HepG2 (cell line): ENCODE measurements at regions not wholly inside any gene's neighbourhood (a gene's known extent, or its start where the extent isn't known, plus 50 kb on each side); places are given as distances from the start of the nearest gene placed in this dataset.

Experiments used
- ATAC-seq: fragments of 200-7000 bp; cut with Tn5 transposase; 3 replicates; pipeline ENCODE4 v1.9.1; 2020; ENCODE audit warnings: mild to moderate bottlenecking, moderate library complexity
- BruUV-seq: library from RNA; stranded (reverse); fragments of 400-500 nt; replicated peaks from 2 replicates; lab custom pipeline; 2021; lab: Mats Ljungman, UMichigan
- CTCF ChIA-PET: fragments of 300-600 bp; formaldehyde crosslinking; extraction: SDS; loops from one replicate; lab custom pipeline; 2021; ENCODE audit warnings: low total read pairs, inconsistent platforms, low intra/inter-chr PET ratio; lab: Yijun Ruan, JAX
- POLR2A ChIA-PET: fragments of 350-600 bp; sonication (Branson Sonifier 250); formaldehyde crosslinking; loops from one replicate; lab custom pipeline; 2020; ENCODE audit warnings: antibody characterized with exemption, inconsistent platforms; lab: Yijun Ruan, JAX
- DNase-seq: peaks from one replicate; pipeline ENCODE4 v3.0.0-alpha.2; 2015; ENCODE audit warnings: low spot score
- FAIRE-seq: peaks from 3 replicates; lab custom pipeline; 2011; peaks lifted over from hg19 to GRCh38; lab: Jason Lieb, UNC
- H2AFZ ChIP-seq: one replicate; pipeline ENCODE4 v1.6.1; 2011; ENCODE audit warnings: low read length, inconsistent platforms
- H3K27ac ChIP-seq: fragments of 300-600 bp; 3 replicates; pipeline ENCODE4 v1.8.0; 2011; ENCODE audit warnings: mixed run types, mild to moderate bottlenecking, mixed read lengths, low read length, inconsistent platforms; ENCODE audit not compliant: insufficient read depth; ENCODE audit errors: extremely low read length
- H3K27me3 ChIP-seq, 2 experiments: fragments of 200-600 bp in 1 of 2; 2 replicates in 1 of 2; 3 replicates in 1 of 2; pipeline versions ENCODE4 v1.6.0 to v1.8.0; 2011; ENCODE audit warnings: low read length in 2 of 2, mild to moderate bottlenecking in 2 of 2, moderate library complexity in 2 of 2, inconsistent platforms in 1 of 2; ENCODE audit not compliant: insufficient read depth in 2 of 2, control insufficient read depth in 1 of 2
- H3K36me3 ChIP-seq, 2 experiments: fragments of 200-600 bp in 1 of 2; replicated peaks in 1 of 2; 2 replicates in 1 of 2; 3 replicates in 1 of 2; pipeline versions ENCODE4 v1.5.1 to v1.8.0; 2011; ENCODE audit warnings: low read length in 2 of 2, inconsistent platforms in 1 of 2; ENCODE audit not compliant: insufficient read depth in 2 of 2, control insufficient read depth in 1 of 2
- H3K4me1 ChIP-seq: 2 replicates; pipeline ENCODE4 v1.5.1; 2012; ENCODE audit warnings: low read length, inconsistent platforms; ENCODE audit not compliant: insufficient read depth
- H3K4me2 ChIP-seq: 2 replicates; pipeline ENCODE4 v1.6.0; 2011; ENCODE audit warnings: low read depth, low read length, inconsistent platforms
- H3K4me3 ChIP-seq, 3 experiments: fragments of 200-600 bp in 1 of 3; sonication (generic), shearing (Covaris generic) in 1 of 3; replicated peaks in 1 of 3; 2 replicates each; pipeline ENCODE4 v1.5.1; 2011 to 2016; ENCODE audit warnings: low read length in 3 of 3, inconsistent platforms in 2 of 3, low read depth in 2 of 3, mild to moderate bottlenecking in 2 of 3, control low read depth in 1 of 3, mixed read lengths in 1 of 3; ENCODE audit not compliant: insufficient read depth in 1 of 3
- H3K79me2 ChIP-seq: one replicate; pipeline ENCODE4 v1.6.1; 2011; ENCODE audit warnings: low read length, inconsistent platforms; ENCODE audit not compliant: insufficient read depth
- H3K9ac ChIP-seq: 2 replicates; pipeline ENCODE4 v1.6.0; 2011; ENCODE audit warnings: mild to moderate bottlenecking, low read depth, low read length, inconsistent platforms; ENCODE audit not compliant: insufficient read depth
- H3K9me3 ChIP-seq: 2 replicates; pipeline ENCODE4 v1.5.1; 2012; ENCODE audit warnings: mild to moderate bottlenecking, low read length
- H4K20me1 ChIP-seq: 2 replicates; pipeline ENCODE4 v1.6.0; 2011; ENCODE audit warnings: inconsistent platforms, mild to moderate bottlenecking, low read length, moderate library complexity; ENCODE audit not compliant: insufficient read depth
- ASH2L ChIP-seq: fragments of 300-600, 200-600 bp; sonication (generic); IDR thresholded peaks from 2 replicates; pipeline ENCODE4 v1.7.0; 2017; ENCODE audit warnings: low read depth, mild to moderate bottlenecking, moderate library complexity, mixed read lengths, low read length; ENCODE audit not compliant: insufficient read length
- CTCF ChIP-seq: sonication (generic); formaldehyde crosslinking; IDR thresholded peaks from 2 replicates; pipeline ENCODE4 v1.5.0; 2020; ENCODE audit warnings: mild to moderate bottlenecking, missing genetic modification reagents, moderate library complexity
- FOXK1 ChIP-seq: sonication (generic); formaldehyde crosslinking; IDR thresholded peaks from 2 replicates; pipeline ENCODE4 v1.4.0; 2020; ENCODE audit warnings: low read depth, missing genetic modification reagents, borderline replicate concordance
- IKZF4 ChIP-seq: sonication (generic); formaldehyde crosslinking; IDR thresholded peaks from 2 replicates; pipeline ENCODE4 v1.5.1; 2020; ENCODE audit warnings: borderline replicate concordance, mild to moderate bottlenecking, low read depth, missing genetic modification reagents; ENCODE audit errors: not compliant biosample characterization
- KDM5A ChIP-seq: fragments of 200-600 bp; sonication (generic); IDR thresholded peaks from 2 replicates; pipeline ENCODE4 v1.7.0; 2018; ENCODE audit warnings: antibody characterized with exemption, mild to moderate bottlenecking, low read length, borderline replicate concordance
- KLF13 ChIP-seq: sonication (generic); formaldehyde crosslinking; IDR thresholded peaks from 2 replicates; pipeline ENCODE4 v1.4.0; 2020; ENCODE audit warnings: mild to moderate bottlenecking, missing genetic modification reagents
- KLF16 ChIP-seq, 2 experiments: sonication (generic) in 1 of 2; formaldehyde crosslinking in 1 of 2; IDR thresholded peaks; 2 replicates each; pipeline versions ENCODE4 v1.6.1 to v1.8.0; 2016 to 2023; ENCODE audit warnings: missing genetic modification reagents in 2 of 2, missing compliant biosample characterization in 1 of 2
- MBD4 ChIP-seq: IDR thresholded peaks from 2 replicates; pipeline ENCODE4 v1.6.1; 2012; ENCODE audit warnings: low read length, inconsistent platforms, borderline replicate concordance
- SIX4 ChIP-seq: sonication (generic); formaldehyde crosslinking; IDR thresholded peaks from 2 replicates; pipeline ENCODE4 v1.4.0; 2020; ENCODE audit warnings: missing genetic modification reagents
- ZBTB46 ChIP-seq: sonication (generic); formaldehyde crosslinking; IDR thresholded peaks from 2 replicates; pipeline ENCODE4 v1.4.0; 2020; ENCODE audit warnings: mild to moderate bottlenecking, missing genetic modification reagents, borderline replicate concordance
- ZBTB7B ChIP-seq: sonication (generic); formaldehyde crosslinking; IDR thresholded peaks from 2 replicates; pipeline ENCODE4 v1.4.0; 2020; ENCODE audit warnings: missing genetic modification reagents
- ZFP62 ChIP-seq: sonication (generic); formaldehyde crosslinking; IDR thresholded peaks from 2 replicates; pipeline ENCODE4 v1.4.0; 2020; ENCODE audit warnings: missing genetic modification reagents
- ZNF329 ChIP-seq: sonication (generic); formaldehyde crosslinking; IDR thresholded peaks from 2 replicates; pipeline ENCODE4 v1.9.0; 2021; ENCODE audit warnings: low read depth, mild to moderate bottlenecking, missing genetic modification reagents
- ZNF33B ChIP-seq: sonication (generic); formaldehyde crosslinking; IDR thresholded peaks from 2 replicates; pipeline ENCODE4 v1.5.1; 2020; ENCODE audit warnings: mild to moderate bottlenecking, missing genetic modification reagents
- ZNF570 ChIP-seq: sonication (generic); formaldehyde crosslinking; IDR thresholded peaks from 2 replicates; pipeline ENCODE4 v1.4.0; 2020; ENCODE audit warnings: mild to moderate bottlenecking, missing genetic modification reagents, borderline replicate concordance
- WGBS: methylation state at CpG from one replicate; pipeline ENCODE4 v1.1.6; 2017; ENCODE audit warnings: low lambda C conversion rate; 5-methylcytosine and 5-hydroxymethylcytosine counted together
- in situ Hi-C: cut with HindIII; loops from 2 replicates; pipeline ENCODE4 v1.10.0; 2017; ENCODE audit warnings: low pct_unique_long_range_greater_than_20kb; ENCODE audit not compliant: extremely low pct_ligation_motif_present
- intact Hi-C: fragments of 100-400 bp; cut with micrococcal nuclease; formaldehyde crosslinking; loops from one replicate; pipeline ENCODE4 v1.10.0; 2022; ENCODE audit not compliant: unreplicated experiment
- TF ChIP-seq, protein P1 (sequence below): fragments of 450-650 bp; IDR thresholded peaks from 2 replicates; pipeline ENCODE4 v1.6.1; 2016

DNA sequence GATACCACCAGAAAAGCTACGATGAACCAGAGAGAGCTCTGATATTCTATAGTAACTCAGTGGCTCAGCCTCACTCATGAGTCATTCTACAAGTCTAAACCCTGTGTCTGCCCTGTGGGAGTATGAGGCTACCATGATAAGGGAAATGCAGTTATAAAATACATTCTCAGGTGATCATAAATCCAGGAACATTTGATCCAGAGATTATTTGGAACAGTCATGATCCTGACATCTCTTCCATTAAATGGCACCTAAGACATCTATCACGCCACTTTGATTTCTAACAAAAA is 202.6 kb upstream of the RASSF8 start:
- Histone ChIP-seq H3K4me1 (peaks cover 13% of the 10 kb centered on the region), H3K27ac (no peak overlapping the region), H2AFZ (no peak overlapping the region), H3K27me3 (no peaks in the 10 kb centered on the region), H3K4me3 (no peak overlapping the region), H3K79me2 (no peaks in the 10 kb centered on the region), H4K20me1 (no peaks in the 10 kb centered on the region), H3K9ac (no peak overlapping the region), H3K4me2 (no peak overlapping the region), H3K36me3 (no peaks in the 10 kb centered on the region), H3K9me3 (no peaks in the 10 kb centered on the region)
- no peak for DNase-seq
- ATAC-seq: no peak
- in situ Hi-C loops: no loop called here
- intact Hi-C loops: no loop called here
- no peak for TF ChIP-seq ZNF570 (CRISPR knock-in tag)
- no peak for TF ChIP-seq ZNF329
- no peak for TF ChIP-seq ZBTB7B (CRISPR knock-in tag)
- no peak for TF ChIP-seq ZBTB46 (CRISPR knock-in tag)
- TF ChIP-seq CTCF: no peak
- TF ChIP-seq KLF13 (CRISPR knock-in tag): no peak
- no peak for TF ChIP-seq IKZF4 (CRISPR knock-in tag)
- no peak for TF ChIP-seq ZNF33B (CRISPR knock-in tag)
- TF ChIP-seq FOXK1: no peak
- TF ChIP-seq, protein P1, sequence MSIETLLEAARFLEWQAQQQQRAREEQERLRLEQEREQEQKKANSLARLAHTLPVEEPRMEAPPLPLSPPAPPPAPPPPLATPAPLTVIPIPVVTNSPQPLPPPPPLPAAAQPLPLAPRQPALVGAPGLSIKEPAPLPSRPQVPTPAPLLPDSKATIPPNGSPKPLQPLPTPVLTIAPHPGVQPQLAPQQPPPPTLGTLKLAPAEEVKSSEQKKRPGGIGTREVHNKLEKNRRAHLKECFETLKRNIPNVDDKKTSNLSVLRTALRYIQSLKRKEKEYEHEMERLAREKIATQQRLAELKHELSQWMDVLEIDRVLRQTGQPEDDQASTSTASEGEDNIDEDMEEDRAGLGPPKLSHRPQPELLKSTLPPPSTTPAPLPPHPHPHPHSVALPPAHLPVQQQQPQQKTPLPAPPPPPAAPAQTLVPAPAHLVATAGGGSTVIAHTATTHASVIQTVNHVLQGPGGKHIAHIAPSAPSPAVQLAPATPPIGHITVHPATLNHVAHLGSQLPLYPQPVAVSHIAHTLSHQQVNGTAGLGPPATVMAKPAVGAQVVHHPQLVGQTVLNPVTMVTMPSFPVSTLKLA: no peak
- TF ChIP-seq MBD4: no peak
- no peak for TF ChIP-seq ZFP62 (CRISPR knock-in tag)
- TF ChIP-seq KLF16 (CRISPR knock-in tag; IDR thresholded peaks at IDR 0.05): no peak
- TF ChIP-seq ASH2L: no peak
- no peak for TF ChIP-seq KDM5A
- no peak for TF ChIP-seq SIX4 (CRISPR knock-in tag)
- ChIA-PET CTCF (no interaction called here), POLR2A (no interaction called here)
- BruUV-seq: no TSS peak
- FAIRE-seq: no peak
- WGBS: 49% methylated on average over 2 of the region's 2 CpGs
